ENCODE measurements at regions not wholly inside any gene's neighbourhood (a gene's known extent, or its start where the extent isn't known, plus 50 kb on each side); places are given as distances from the start of the nearest gene placed in this dataset.

- 67 to 76% methylated on average over 1 of the region's 1 CpG for WGBS, 2 donors
- H3K9me3 ChIP-seq: no peaks in the 10 kb centered on the region
- TF ChIP-seq POLR2A (IDR thresholded peaks at IDR 0.05) (no peak), CTCF (IDR thresholded peaks at IDR 0.05) (no peak)
- intact Hi-C loops (cut with DNase I; ENCODE audit: low total_unique reads): no loop called here
- DNase-seq: no peak
- no peaks in the 10 kb centered on the region for H3K4me1 ChIP-seq
- H3K4me3 ChIP-seq: no peak overlapping the region
- no peaks in the 10 kb centered on the region for H3K27me3 ChIP-seq
- no peaks in the 10 kb centered on the region for H3K36me3 ChIP-seq (ENCODE audit: low read depth, missing control alignments)
- no peak overlapping the region for H3K27ac ChIP-seq
These were observed 154.3 kb upstream of the CRY1 start for GRCh38 chr12:107247650-107248049.

- Histone ChIP-seq H3K27ac (no peak overlapping the region), H3K9me3 (no peaks in the 10 kb centered on the region), H3K4me3 (no peak overlapping the region), H3K27me3 (no peaks in the 10 kb centered on the region), H3K36me3 (ENCODE audit: low read depth, missing control alignments) (no peaks in the 10 kb centered on the region), H3K4me1 (no peaks in the 10 kb centered on the region)
- DNase-seq: no peak
- intact Hi-C loops (cut with DNase I; ENCODE audit: low total_unique reads): no loop called here
- TF ChIP-seq CTCF (IDR thresholded peaks at IDR 0.05): no peak
- TF ChIP-seq POLR2A (IDR thresholded peaks at IDR 0.05): no peak
These were observed 154.8 kb upstream of the CRY1 start for GRCh38 chr12:107248187-107248586.

DNA sequence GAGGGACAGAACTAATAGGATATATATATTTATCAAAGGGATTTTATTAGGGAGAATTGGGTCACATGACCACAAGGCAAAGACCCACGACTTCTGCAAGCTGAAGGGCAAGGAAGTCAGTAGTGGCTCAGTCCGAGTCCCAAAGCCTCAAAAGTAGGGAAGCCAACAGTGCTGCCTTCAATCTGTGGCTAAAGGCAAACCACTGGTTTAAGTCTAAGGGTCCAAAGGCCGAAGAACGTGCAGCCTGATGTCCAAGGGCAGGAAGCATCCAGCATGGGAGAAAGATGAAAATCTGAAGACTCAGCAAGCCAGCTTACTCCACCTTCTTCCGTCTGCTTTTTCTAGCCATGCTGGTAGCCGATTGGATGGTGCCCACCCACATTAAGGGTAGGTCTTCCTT lies 157.9 kb upstream of the CRY1 start:
- DNase-seq: no peak
- Histone ChIP-seq H3K27ac (no peak overlapping the region), H3K4me1 (no peaks in the 10 kb centered on the region), H3K4me3 (no peak overlapping the region), H3K9me3 (no peaks in the 10 kb centered on the region), H3K27me3 (no peaks in the 10 kb centered on the region), H3K36me3 (ENCODE audit: low read depth, missing control alignments) (no peaks in the 10 kb centered on the region)
- TF ChIP-seq POLR2A (IDR thresholded peaks at IDR 0.05) (no peak), CTCF (IDR thresholded peaks at IDR 0.05) (no peak)
- intact Hi-C loops (cut with DNase I; ENCODE audit: low total_unique reads): no loop called here
- 82 to 84% methylated on average over 6 of the region's 6 CpGs for WGBS, 2 donors

DNA sequence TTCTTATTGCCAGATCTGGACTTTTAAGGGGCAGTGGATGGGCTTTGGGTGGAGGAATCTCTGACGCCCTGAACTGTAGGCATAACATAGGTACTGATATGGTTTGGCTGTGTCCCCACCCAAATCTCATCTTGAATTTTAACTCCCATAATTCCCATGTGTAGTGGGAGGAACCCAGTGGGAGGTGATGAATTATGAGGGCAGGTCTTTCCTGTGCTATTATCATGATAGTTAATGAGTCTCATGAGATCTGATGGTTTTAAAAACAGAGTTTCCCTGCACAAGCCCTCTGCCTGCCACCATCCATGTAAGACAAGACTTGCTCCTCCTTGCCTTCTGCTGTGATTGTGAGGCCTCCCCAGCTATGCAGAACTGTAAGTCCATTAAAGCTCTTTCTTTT lies 160.0 kb upstream of the CRY1 start:
- no peaks in the 10 kb centered on the region for H3K9me3 ChIP-seq
- no peaks in the 10 kb centered on the region for H3K4me1 ChIP-seq
- intact Hi-C loops (cut with DNase I; ENCODE audit: low total_unique reads): no loop called here
- no peaks in the 10 kb centered on the region for H3K27me3 ChIP-seq
- no peak overlapping the region for H3K27ac ChIP-seq
- H3K4me3 ChIP-seq: no peak overlapping the region
- TF ChIP-seq POLR2A (IDR thresholded peaks at IDR 0.05): no peak
- TF ChIP-seq CTCF (IDR thresholded peaks at IDR 0.05): no peak
- WGBS, 2 donors: 73 to 78% methylated on average over 1 of the region's 1 CpG
- no peaks in the 10 kb centered on the region for H3K36me3 ChIP-seq (ENCODE audit: low read depth, missing control alignments)
- DNase-seq: no peak

DNA sequence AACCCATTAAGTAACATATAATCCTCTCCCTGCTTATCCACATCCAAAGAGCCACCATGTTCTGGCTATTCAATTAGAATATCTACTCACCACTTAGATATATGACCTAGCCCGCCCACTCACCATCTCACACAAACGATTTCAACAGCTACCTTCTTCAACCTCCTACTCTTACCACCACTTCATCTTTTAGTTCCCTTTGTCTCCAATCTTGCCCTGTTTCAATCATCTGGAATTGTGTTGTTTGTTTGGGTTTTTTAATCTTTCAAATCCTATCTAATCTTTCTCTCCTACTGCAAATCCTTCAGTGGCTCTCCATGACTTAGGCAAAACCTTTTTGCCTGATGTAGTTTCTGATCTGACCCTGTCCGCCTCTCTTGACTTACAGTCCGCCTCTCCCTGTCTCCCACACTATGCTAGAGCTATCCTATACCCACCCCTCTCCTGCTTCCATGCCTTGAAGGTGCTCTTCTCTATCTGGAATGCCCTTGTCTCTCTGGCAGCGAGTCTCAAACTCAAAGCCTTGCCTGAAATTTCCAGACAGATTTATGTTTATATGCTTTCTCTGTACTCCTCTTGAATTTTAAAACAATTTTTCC lies 161.0 kb upstream of the CRY1 start:
- H3K4me1 ChIP-seq: no peaks in the 10 kb centered on the region
- H3K4me3 ChIP-seq: no peak overlapping the region
- H3K9me3 ChIP-seq: no peaks in the 10 kb centered on the region
- no peak for DNase-seq
- H3K27me3 ChIP-seq: no peaks in the 10 kb centered on the region
- intact Hi-C loops (cut with DNase I; ENCODE audit: low total_unique reads): no loop called here
- 69 to 75% methylated on average over 5 of the region's 5 CpGs for WGBS, 2 donors
- H3K36me3 ChIP-seq (ENCODE audit: low read depth, missing control alignments): no peaks in the 10 kb centered on the region
- TF ChIP-seq POLR2A (IDR thresholded peaks at IDR 0.05): no peak
- TF ChIP-seq CTCF (IDR thresholded peaks at IDR 0.05): no peak
- H3K27ac ChIP-seq: no peak overlapping the region

Measured in testis (tissue), 2 donors.